Neural cell (in vitro differentiated cells): ENCODE measurements at regions not wholly inside any gene's neighbourhood (a gene's known extent, or its start where the extent isn't known, plus 50 kb on each side); places are given as distances from the start of the nearest gene placed in this dataset.

Experiments
- H2AFZ ChIP-seq: fragments of 200-600, 300-800 bp; sonication (generic), shearing (Covaris generic); 2 replicates; pipeline ENCODE4 v1.6.0; 2014; ENCODE audit warnings: low read depth, mild to moderate bottlenecking, antibody characterized with exemption, low read length, moderate library complexity
- H3F3A ChIP-seq: fragments of 200-600 bp; shearing (Covaris generic); 2 replicates; pipeline ENCODE4 v1.6.1; 2016; ENCODE audit warnings: mild to moderate bottlenecking, moderate library complexity, mixed read lengths, antibody characterized with exemption, low read length; ENCODE audit not compliant: insufficient read depth, poor library complexity, severe bottlenecking
- H3K27ac ChIP-seq: fragments of 200-600, 300-800 bp; sonication (generic), shearing (Covaris generic); 2 replicates; pipeline ENCODE4 v1.5.1; 2014; ENCODE audit warnings: mild to moderate bottlenecking, low read length, moderate library complexity
- H3K27me3 ChIP-seq: fragments of 300-800, 200-600 bp; sonication (generic), shearing (Covaris generic); 2 replicates; pipeline ENCODE4 v1.6.0; 2014; ENCODE audit warnings: mild to moderate bottlenecking, low read depth, low read length, moderate library complexity; ENCODE audit not compliant: insufficient read depth
- H3K36me3 ChIP-seq: fragments of 300-800, 200-600 bp; sonication (generic), shearing (Covaris generic); 2 replicates; pipeline ENCODE4 v1.5.1; 2014; ENCODE audit warnings: mild to moderate bottlenecking, antibody characterized with exemption, low read length, moderate library complexity; ENCODE audit not compliant: insufficient read depth
- H3K4me2 ChIP-seq: fragments of 300-800, 200-600 bp; sonication (generic), shearing (Covaris generic); 2 replicates; pipeline ENCODE4 v1.6.0; 2014; ENCODE audit warnings: mild to moderate bottlenecking, low read length
- H3K4me3 ChIP-seq: fragments of 300-800, 200-600 bp; sonication (generic), shearing (Covaris generic); 2 replicates; pipeline ENCODE4 v1.5.1; 2014; ENCODE audit warnings: mild to moderate bottlenecking, low read length, moderate library complexity
- H3K79me2 ChIP-seq: fragments of 200-600 bp; shearing (Covaris generic); replicated peaks from 2 replicates; pipeline ENCODE4 v1.6.0; 2014; ENCODE audit warnings: mild to moderate bottlenecking, low read length, moderate library complexity; ENCODE audit not compliant: insufficient read depth
- H3K9ac ChIP-seq: fragments of 300-800, 200-600 bp; sonication (generic), shearing (Covaris generic); 2 replicates; pipeline ENCODE4 v1.6.1; 2016; ENCODE audit warnings: mild to moderate bottlenecking, low read length, mixed read lengths
- H3K9me2 ChIP-seq: fragments of 200-600 bp; shearing (Covaris generic); 2 replicates; pipeline ENCODE4 v1.6.1; 2016; ENCODE audit warnings: mild to moderate bottlenecking, low read length, mixed read lengths; ENCODE audit not compliant: insufficient read depth
- H3K9me3 ChIP-seq: fragments of 200-600, 300-800 bp; sonication (generic), shearing (Covaris generic); 2 replicates; pipeline ENCODE4 v1.6.1; 2016; ENCODE audit warnings: mild to moderate bottlenecking, mixed run types, low read length, moderate library complexity, mixed read lengths
- H4K20me1 ChIP-seq: fragments of 200-600 bp; shearing (Covaris generic); 2 replicates; pipeline ENCODE4 v1.6.1; 2016; ENCODE audit warnings: mild to moderate bottlenecking, mixed run types; ENCODE audit not compliant: insufficient read depth
- EP300 ChIP-seq: fragments of 450-650 bp; conservative IDR thresholded peaks from 2 replicates; pipeline ENCODE4 v1.6.1; 2014; ENCODE audit warnings: antibody characterized with exemption, mild to moderate bottlenecking, moderate library complexity; ENCODE audit not compliant: poor library complexity, severe bottlenecking
- EZH2 ChIP-seq: fragments of 200-600, 300-800 bp; shearing (Covaris generic), sonication (generic); IDR thresholded peaks from 2 replicates; pipeline ENCODE4 v1.6.1; 2014; ENCODE audit warnings: antibody characterized with exemption, low read length, borderline replicate concordance, mild to moderate bottlenecking; ENCODE audit not compliant: insufficient read depth, poor library complexity, severe bottlenecking
- MXI1 ChIP-seq: fragments of 450-650 bp; conservative IDR thresholded peaks from 2 replicates; pipeline ENCODE4 v1.6.1; 2014; ENCODE audit warnings: antibody characterized with exemption, mild to moderate bottlenecking; ENCODE audit not compliant: poor library complexity, severe bottlenecking
- POLR2AphosphoS5 ChIP-seq: IDR thresholded peaks from 2 replicates; pipeline ENCODE4 v1.6.1; 2012
- RAD21 ChIP-seq: fragments of 450-650 bp; conservative IDR thresholded peaks from 2 replicates; pipeline ENCODE4 v1.6.1; 2014; ENCODE audit warnings: antibody characterized with exemption, mild to moderate bottlenecking, moderate library complexity
- SMC3 ChIP-seq: fragments of 450-650 bp; conservative IDR thresholded peaks from 2 replicates; pipeline ENCODE4 v1.6.1; 2014; ENCODE audit warnings: antibody characterized with exemption, mild to moderate bottlenecking, moderate library complexity; ENCODE audit not compliant: poor library complexity
- TAF1 ChIP-seq: IDR thresholded peaks from 2 replicates; pipeline ENCODE4 v1.6.1; 2012; ENCODE audit warnings: low read depth
- TF ChIP-seq, protein P1 (sequence below): IDR thresholded peaks from 2 replicates; pipeline ENCODE4 v1.6.1; 2012; ENCODE audit warnings: borderline replicate concordance
- TF ChIP-seq, protein P2 (sequence below): fragments of 450-650 bp; IDR thresholded peaks from 2 replicates; pipeline ENCODE4 v1.5.1; 2014; ENCODE audit warnings: antibody characterized with exemption, mild to moderate bottlenecking, moderate library complexity; ENCODE audit not compliant: poor library complexity, severe bottlenecking

GRCh38 chr2:176621350-176621749 lies 352.1 kb downstream of the MTX2 start:
- H3K9me3 ChIP-seq, result no peaks in the 10 kb centered on the region
- H3K4me3 ChIP-seq, result no peak overlapping the region
- no peak overlapping the region for H3K27ac ChIP-seq
- H3K79me2 ChIP-seq, result no peaks in the 10 kb centered on the region
- H2AFZ ChIP-seq, result no peak overlapping the region
- no peaks in the 10 kb centered on the region for H3K36me3 ChIP-seq
- no peaks in the 10 kb centered on the region for H3K27me3 ChIP-seq
- H3K9me2 ChIP-seq, result no peaks in the 10 kb centered on the region
- no peak overlapping the region for H3K4me2 ChIP-seq
- H3K9ac ChIP-seq, result no peak overlapping the region
- TF ChIP-seq TAF1 (no peak), EZH2 (no peak), MXI1 (no peak), EP300 (no peak), RAD21 (no peak), SMC3 (no peak), POLR2AphosphoS5 (no peak)
- TF ChIP-seq, protein P1, sequence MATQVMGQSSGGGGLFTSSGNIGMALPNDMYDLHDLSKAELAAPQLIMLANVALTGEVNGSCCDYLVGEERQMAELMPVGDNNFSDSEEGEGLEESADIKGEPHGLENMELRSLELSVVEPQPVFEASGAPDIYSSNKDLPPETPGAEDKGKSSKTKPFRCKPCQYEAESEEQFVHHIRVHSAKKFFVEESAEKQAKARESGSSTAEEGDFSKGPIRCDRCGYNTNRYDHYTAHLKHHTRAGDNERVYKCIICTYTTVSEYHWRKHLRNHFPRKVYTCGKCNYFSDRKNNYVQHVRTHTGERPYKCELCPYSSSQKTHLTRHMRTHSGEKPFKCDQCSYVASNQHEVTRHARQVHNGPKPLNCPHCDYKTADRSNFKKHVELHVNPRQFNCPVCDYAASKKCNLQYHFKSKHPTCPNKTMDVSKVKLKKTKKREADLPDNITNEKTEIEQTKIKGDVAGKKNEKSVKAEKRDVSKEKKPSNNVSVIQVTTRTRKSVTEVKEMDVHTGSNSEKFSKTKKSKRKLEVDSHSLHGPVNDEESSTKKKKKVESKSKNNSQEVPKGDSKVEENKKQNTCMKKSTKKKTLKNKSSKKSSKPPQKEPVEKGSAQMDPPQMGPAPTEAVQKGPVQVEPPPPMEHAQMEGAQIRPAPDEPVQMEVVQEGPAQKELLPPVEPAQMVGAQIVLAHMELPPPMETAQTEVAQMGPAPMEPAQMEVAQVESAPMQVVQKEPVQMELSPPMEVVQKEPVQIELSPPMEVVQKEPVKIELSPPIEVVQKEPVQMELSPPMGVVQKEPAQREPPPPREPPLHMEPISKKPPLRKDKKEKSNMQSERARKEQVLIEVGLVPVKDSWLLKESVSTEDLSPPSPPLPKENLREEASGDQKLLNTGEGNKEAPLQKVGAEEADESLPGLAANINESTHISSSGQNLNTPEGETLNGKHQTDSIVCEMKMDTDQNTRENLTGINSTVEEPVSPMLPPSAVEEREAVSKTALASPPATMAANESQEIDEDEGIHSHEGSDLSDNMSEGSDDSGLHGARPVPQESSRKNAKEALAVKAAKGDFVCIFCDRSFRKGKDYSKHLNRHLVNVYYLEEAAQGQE, result no peak
- TF ChIP-seq, protein P2, sequence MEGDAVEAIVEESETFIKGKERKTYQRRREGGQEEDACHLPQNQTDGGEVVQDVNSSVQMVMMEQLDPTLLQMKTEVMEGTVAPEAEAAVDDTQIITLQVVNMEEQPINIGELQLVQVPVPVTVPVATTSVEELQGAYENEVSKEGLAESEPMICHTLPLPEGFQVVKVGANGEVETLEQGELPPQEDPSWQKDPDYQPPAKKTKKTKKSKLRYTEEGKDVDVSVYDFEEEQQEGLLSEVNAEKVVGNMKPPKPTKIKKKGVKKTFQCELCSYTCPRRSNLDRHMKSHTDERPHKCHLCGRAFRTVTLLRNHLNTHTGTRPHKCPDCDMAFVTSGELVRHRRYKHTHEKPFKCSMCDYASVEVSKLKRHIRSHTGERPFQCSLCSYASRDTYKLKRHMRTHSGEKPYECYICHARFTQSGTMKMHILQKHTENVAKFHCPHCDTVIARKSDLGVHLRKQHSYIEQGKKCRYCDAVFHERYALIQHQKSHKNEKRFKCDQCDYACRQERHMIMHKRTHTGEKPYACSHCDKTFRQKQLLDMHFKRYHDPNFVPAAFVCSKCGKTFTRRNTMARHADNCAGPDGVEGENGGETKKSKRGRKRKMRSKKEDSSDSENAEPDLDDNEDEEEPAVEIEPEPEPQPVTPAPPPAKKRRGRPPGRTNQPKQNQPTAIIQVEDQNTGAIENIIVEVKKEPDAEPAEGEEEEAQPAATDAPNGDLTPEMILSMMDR, result no peak
- H4K20me1 ChIP-seq, result no peaks in the 10 kb centered on the region
- H3F3A ChIP-seq, result no peaks in the 10 kb centered on the region

DNA sequence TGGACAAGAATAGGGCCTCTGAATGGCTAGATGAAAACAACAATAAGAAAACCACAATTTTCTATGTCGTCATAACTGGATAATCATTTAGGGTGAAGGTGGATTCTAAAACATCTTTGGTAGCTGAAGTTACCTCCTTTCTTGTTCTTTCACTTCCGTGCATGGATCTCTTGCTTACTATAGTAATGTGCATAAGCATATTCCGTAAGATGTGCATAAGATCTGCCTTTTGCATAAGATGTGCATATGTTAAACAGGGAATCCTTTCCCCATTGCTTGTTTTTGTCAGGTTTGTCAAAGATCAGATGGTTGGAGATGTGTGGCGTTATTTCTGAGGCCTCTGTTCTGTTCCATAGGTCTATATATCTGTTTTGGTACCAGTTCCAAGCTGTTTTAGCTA lies 353.6 kb downstream of the MTX2 start:
- H2AFZ ChIP-seq, result no peak overlapping the region
- no peak overlapping the region for H3K27ac ChIP-seq
- H3K4me3 ChIP-seq, result no peak overlapping the region
- no peaks in the 10 kb centered on the region for H3F3A ChIP-seq
- H3K36me3 ChIP-seq, result no peaks in the 10 kb centered on the region
- H3K27me3 ChIP-seq, result no peaks in the 10 kb centered on the region
- H3K9ac ChIP-seq, result no peak overlapping the region
- TF ChIP-seq MXI1, result no peak
- no peak for TF ChIP-seq RAD21
- TF ChIP-seq, protein P2, result no peak
- TF ChIP-seq TAF1, result no peak
- TF ChIP-seq EZH2, result no peak
- TF ChIP-seq, protein P1, result no peak
- TF ChIP-seq POLR2AphosphoS5, result no peak
- no peak for TF ChIP-seq EP300
- TF ChIP-seq SMC3, result no peak
- no peaks in the 10 kb centered on the region for H3K9me2 ChIP-seq
- no peaks in the 10 kb centered on the region for H3K9me3 ChIP-seq
- H4K20me1 ChIP-seq, result no peaks in the 10 kb centered on the region
- no peak overlapping the region for H3K4me2 ChIP-seq
- H3K79me2 ChIP-seq, result no peaks in the 10 kb centered on the region
